ENCODE measurements at regions not wholly inside any gene's neighbourhood (a gene's known extent, or its start where the extent isn't known, plus 50 kb on each side); places are given as distances from the start of the nearest gene placed in this dataset.
A peak's percentile ranks its signal among the peaks of the same experiment; 100 is the strongest.

GRCh38 chr7:64614812-64615211, 51.1 kb upstream of the ZNF107 start:
- DNase-seq (ENCODE audit: low read depth), result peak; percentile 19

DNA sequence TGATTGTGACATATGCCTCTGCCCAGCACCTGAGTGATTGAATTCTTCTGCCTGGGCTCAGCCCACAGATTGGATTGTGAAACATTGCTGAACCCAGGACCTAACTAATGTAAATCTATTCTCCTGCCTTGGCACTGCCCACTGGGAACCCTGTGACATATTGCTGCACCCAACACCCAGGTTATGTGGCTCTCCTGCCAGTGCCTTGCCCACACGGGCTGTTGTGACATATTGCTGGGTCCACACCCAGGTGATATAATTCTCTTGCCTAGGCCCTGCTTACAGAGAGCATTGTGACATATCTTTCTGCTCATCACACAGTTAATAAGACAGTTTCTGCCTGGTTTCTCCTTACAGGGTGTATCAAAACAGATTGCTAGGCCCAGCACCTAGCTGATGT, 50.8 kb upstream of the ZNF680 start:
- DNase-seq (ENCODE audit: low read depth), result no peak
